ENCODE measurements at regions not wholly inside any gene's neighbourhood (a gene's known extent, or its start where the extent isn't known, plus 50 kb on each side); places are given as distances from the start of the nearest gene placed in this dataset.

DNA sequence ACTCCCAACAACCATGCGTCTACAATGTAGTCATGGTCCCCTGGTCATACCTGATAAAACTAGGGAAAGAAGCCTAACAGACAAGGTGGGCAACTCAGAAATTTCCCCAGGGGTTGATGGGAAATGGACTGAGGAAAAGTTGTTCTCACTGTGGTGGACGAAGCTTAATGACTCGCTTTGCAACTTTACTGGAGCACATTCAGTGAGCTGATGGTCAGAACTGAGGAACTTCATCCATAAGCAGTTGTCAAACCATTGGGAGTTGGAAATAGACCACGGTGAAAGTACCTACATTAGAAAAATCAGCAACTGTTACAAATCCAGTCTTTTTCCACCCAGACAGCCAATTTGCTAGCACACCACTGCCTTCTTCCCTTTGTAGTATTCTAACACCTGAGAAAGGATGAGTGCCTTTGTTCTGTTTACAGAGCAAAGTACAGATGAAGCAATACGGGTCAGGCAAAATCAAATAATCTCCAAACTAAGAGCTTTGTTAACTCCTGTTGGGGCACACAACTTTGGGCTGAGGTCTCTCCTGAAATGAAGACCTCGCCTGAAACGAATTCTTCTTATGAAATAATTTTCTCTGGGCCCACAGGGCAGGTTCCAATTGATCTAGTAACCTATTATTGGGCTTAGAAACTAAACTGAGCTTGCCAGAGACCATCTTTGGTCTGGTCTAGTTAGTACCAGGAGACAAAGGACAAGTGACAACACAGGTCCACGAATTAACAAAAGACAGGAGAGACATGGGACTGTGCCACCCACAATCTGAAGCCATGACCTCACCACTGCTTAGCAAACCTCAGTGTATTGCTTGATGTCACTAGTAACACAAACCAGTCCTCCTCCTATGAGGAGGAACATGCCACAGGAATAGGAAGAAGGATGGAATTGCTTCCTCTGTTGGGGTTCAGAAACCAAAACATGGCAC is 58.9 kb upstream of the NFKB1 start:
- no peak for DNase-seq

DNA sequence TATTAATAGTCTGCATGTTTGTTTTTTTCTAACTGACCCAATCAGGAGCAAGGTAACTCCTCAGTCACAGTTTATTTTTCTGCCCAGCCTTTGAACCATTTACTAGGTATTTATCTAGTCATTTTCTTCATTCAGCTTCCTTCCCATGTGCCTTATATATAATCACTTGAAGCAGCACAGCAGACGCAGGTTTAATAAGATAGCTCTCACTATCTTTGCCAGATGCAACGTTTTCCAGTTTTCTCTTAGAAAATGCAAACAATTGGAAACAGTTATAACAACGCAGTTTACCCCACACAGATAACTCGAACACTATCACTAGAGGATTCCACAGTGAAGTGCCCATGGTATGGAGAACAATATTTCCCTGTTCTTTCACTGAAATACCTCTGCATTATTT is 56.4 kb upstream of the NFKB1 start:
- DNase-seq: no peak

DNA sequence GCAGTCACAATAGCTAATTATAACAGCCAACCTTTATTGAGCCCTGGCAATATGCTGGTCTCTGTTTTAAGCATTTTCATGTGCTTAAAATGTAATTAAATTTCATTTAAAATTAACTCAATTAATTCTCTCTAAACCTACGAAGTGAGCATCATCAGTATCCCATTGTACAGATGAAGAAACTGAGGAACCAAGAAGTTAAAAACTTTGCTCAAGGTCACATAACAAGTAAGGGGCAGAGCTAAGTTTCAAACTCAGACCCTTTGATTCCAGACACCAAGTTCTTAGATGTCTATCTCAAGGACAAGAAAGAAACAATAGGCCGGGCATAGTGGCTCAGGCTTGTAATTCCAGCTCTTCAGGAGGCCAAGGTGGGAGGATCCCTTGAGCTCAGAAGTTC is 55.9 kb upstream of the NFKB1 start:
- no peak for DNase-seq

DNA sequence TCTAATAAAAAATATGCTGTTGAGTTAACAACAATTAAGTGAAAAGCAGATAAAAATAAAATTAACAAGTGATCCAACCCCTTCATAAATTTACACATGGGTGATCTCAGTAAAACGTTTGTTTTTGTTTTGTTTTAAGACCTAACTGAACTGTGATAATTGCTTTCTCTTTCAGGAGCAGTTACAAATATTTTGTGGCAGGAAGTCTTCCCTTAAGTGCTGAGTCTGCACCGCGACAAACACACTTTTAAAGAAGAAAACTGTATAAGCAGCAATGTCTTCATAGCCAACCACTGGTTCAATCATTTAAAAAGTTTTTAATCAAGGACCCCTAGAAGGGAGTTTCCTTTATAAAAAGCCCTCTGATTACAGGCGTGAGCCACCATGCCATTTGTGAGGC is 53.7 kb upstream of the NFKB1 start:
- no peak for DNase-seq

DNA sequence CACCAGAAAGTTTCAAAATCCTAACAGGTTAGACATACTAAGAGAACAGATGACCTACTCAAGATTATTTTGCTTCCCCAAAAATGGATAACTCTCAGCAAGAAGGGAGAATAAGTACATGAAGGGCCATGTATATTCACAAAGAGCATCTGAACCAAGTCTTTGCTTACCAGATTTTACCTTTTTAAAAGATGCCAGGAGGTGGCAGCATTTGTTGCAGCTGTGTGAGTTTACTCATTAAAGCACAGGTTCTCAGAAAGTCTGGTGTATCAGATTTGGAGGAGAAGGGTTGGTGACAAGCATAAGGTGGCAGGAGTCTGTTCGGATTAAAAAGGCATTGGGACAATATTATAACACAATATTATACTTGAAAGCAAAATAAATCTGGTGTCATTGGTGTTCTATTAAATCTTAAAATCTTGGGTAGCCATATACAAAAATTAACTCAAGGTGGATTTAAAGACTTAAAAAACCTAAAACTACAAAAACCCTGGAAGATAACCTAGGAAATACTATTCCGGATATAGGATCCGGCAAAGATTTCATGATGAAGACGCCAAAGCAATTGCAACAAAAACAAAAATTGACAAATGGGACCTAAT is 51.3 kb upstream of the NFKB1 start:
- peak; percentile 9 for DNase-seq

DNA sequence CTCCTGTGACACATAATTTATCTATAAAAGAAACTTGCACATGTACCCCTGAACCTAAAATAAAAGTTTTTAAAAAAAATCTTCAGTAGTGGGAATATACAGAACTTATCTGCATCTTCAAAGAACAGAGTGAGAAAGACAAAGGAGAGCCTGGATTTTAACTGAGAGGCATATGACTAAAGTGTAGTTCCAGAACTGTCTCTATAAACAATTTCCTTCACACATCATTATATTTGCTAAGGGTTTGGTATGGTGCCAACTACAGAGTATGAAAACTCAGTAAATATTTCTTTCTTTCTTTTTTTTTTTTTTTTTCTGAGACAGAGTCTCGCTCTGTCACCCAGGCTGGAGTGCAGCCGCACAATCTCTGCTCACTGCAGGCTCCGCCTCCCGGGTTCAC is 49.9 kb upstream of the NFKB1 start:
- DNase-seq: no peak

Data from DMS79 treated with DMSO at 0.1 percent for 48 hours (cell line).